ENCODE measurements at regions not wholly inside any gene's neighbourhood (a gene's known extent, or its start where the extent isn't known, plus 50 kb on each side); places are given as distances from the start of the nearest gene placed in this dataset.
"Not testable (repeated sequence)": the region's sequence is repeated elsewhere in the genome, so short reads cannot be mapped to it uniquely, and the experiment has no call there.

GRCh38 chr6:128704601-128705000 is 178.3 kb upstream of the LAMA2 start:
- DNase-seq (ENCODE audit: insufficient read length): no peak
- FAIRE-seq: no peak
- TF ChIP-seq TAF1 (IDR thresholded peaks at IDR 0.05; ENCODE audit: borderline replicate concordance, low read depth, low read length) (no peak), POLR2A (IDR thresholded peaks at IDR 0.05; ENCODE audit: low read depth, low read length) (no peak)

- not testable (repeated sequence) for FAIRE-seq; DNase-seq (ENCODE audit: insufficient read length)
Observed at GRCh38 chr6:128703794-128704193, 179.1 kb upstream of the LAMA2 start.

- FAIRE-seq (no peak), DNase-seq (ENCODE audit: insufficient read length) (no peak)
- TF ChIP-seq POLR2A (IDR thresholded peaks at IDR 0.05; ENCODE audit: low read depth, low read length): no peak
- TF ChIP-seq TAF1 (IDR thresholded peaks at IDR 0.05; ENCODE audit: borderline replicate concordance, low read depth, low read length): no peak
- no peak for TF ChIP-seq POLR2AphosphoS5 (IDR thresholded peaks at IDR 0.05; ENCODE audit: low read depth, low read length)
Observed at GRCh38 chr6:128696691-128697689, 176.6 kb upstream of the PTPRK start.

DNA sequence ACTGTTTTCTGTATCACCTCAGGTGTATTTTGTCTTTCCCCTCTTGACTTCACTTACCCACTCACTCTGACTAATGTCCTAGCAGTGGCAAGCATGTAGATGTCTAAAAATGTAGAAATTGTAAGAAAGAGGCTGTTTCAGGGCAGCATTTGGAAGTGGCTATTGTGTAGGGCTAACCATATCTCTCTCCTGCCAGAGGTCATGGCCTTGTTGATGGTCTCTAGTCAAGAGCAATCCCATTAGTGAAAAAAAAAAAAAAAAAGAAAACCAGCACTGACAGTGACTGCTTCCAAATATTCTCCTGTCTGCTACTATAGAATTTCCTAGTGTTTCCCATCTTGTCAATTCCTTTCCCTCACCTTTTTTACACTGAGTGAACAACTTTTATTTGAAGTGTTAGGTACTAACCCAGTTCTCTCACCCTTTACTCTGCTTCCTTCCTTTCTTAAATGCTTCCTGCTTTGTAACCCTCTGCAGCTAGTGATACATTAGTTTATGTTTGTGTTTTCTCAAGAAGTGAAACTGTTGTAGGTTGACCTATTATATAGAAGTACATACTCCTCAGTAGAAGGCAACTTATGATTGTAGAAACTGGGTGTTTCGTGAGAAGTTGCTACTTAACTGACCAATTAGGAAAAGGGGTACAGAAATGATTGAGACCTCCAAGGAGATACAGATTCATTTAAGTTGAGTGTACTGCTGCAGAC is 174.1 kb upstream of the PTPRK start:
- no peak for FAIRE-seq
- no peak for DNase-seq (ENCODE audit: insufficient read length)
- TF ChIP-seq TAF1 (IDR thresholded peaks at IDR 0.05; ENCODE audit: borderline replicate concordance, low read depth, low read length) (no peak), POLR2AphosphoS5 (IDR thresholded peaks at IDR 0.05; ENCODE audit: low read depth, low read length) (no peak), POLR2A (IDR thresholded peaks at IDR 0.05; ENCODE audit: low read depth, low read length) (no peak)

DNA sequence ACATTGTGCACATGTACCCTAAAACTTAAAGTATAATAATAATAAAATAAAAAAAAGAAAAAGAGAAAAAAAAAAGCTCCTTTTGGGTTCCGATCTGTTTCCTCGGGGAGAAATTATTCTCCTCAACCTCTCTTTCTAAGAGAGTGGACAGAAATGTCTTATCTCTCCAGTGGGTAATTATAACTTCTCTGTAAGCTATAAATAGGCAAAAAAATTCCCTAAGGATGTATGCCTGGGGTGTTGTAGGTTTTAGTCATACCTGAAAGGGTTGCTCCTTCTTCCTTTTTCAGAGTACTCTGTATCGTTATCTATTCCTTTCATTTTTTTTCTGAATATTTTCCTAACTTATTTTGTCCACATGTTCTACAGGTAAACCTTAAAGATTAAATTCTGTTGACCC is 169.7 kb upstream of the PTPRK start:
- no peak for DNase-seq (ENCODE audit: insufficient read length)
- no peak for FAIRE-seq
- TF ChIP-seq TAF1 (IDR thresholded peaks at IDR 0.05; ENCODE audit: borderline replicate concordance, low read depth, low read length): no peak
- no peak for TF ChIP-seq POLR2A (IDR thresholded peaks at IDR 0.05; ENCODE audit: low read depth, low read length)
- TF ChIP-seq POLR2AphosphoS5 (IDR thresholded peaks at IDR 0.05; ENCODE audit: low read depth, low read length): no peak

GRCh38 chr6:128686084-128686483 is 165.7 kb upstream of the PTPRK start:
- FAIRE-seq (no peak), DNase-seq (ENCODE audit: insufficient read length) (no peak)
- TF ChIP-seq TAF1 (IDR thresholded peaks at IDR 0.05; ENCODE audit: borderline replicate concordance, low read depth, low read length) (no peak), POLR2A (IDR thresholded peaks at IDR 0.05; ENCODE audit: low read depth, low read length) (no peak), POLR2AphosphoS5 (IDR thresholded peaks at IDR 0.05; ENCODE audit: low read depth, low read length) (no peak)

- no peak for TF ChIP-seq POLR2A (IDR thresholded peaks at IDR 0.05; ENCODE audit: low read depth, low read length)
- FAIRE-seq: no peak
Observed at GRCh38 chr6:128676456-128676855, 156.1 kb upstream of the PTPRK start.

DNA sequence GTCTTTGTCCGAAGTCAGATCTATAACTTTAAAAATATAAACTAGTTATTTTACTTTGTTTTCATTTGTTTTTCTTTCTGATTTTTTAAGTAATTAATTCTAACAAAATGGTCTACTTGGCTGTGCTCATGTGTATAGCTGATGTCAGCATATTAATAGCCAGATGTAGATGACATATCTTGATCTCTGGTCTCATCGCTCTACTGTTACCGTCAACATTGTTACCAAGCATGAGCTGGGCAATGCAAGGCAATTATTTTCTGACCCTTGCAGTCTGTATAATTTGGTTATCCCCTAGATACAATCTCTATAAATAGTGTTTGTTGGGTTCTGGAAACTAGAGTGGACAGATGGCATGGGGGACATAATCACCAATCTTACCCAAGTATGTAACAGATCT is 151.6 kb upstream of the PTPRK start:
- FAIRE-seq (no peak), DNase-seq (ENCODE audit: insufficient read length) (no peak)
- TF ChIP-seq POLR2AphosphoS5 (IDR thresholded peaks at IDR 0.05; ENCODE audit: low read depth, low read length) (no peak), POLR2A (IDR thresholded peaks at IDR 0.05; ENCODE audit: low read depth, low read length) (no peak), TAF1 (IDR thresholded peaks at IDR 0.05; ENCODE audit: borderline replicate concordance, low read depth, low read length) (no peak)

More at GRCh38 chr6:128676456-128676855, 156.1 kb upstream of the PTPRK start:
- no peak for DNase-seq (ENCODE audit: insufficient read length)

- FAIRE-seq (no peak), DNase-seq (ENCODE audit: insufficient read length) (no peak)
- TF ChIP-seq POLR2A (IDR thresholded peaks at IDR 0.05; ENCODE audit: low read depth, low read length) (no peak), TAF1 (IDR thresholded peaks at IDR 0.05; ENCODE audit: borderline replicate concordance, low read depth, low read length) (no peak), POLR2AphosphoS5 (IDR thresholded peaks at IDR 0.05; ENCODE audit: low read depth, low read length) (no peak)
Observed at GRCh38 chr6:128667339-128667858, 147.0 kb upstream of the PTPRK start.

- FAIRE-seq (no peak), DNase-seq (ENCODE audit: insufficient read length) (no peak)
- no peak for TF ChIP-seq TAF1 (IDR thresholded peaks at IDR 0.05; ENCODE audit: borderline replicate concordance, low read depth, low read length)
- TF ChIP-seq POLR2AphosphoS5 (IDR thresholded peaks at IDR 0.05; ENCODE audit: low read depth, low read length): no peak
- TF ChIP-seq POLR2A (IDR thresholded peaks at IDR 0.05; ENCODE audit: low read depth, low read length): no peak
Observed at GRCh38 chr6:128666405-128666804, 146.0 kb upstream of the PTPRK start.

DNA sequence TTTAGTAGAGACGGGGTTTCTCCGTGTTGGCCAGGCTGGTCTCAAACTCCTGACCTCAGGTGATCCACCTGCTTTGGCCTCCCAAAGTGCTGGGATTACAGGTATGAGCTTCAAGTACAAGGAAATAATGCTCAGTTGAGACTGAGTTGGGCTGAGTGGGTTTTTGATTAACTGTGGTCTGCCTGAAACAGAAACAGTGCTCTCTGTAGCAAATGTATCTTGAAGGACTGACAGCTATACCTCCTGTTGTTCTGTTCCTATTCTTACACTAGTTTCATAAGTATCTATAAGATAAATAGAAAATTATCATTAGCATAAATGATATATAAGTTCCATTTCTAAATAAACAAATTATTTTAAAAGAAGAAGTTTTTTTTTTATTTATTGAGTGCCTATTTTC is 142.8 kb upstream of the PTPRK start:
- no peak for FAIRE-seq
- no peak for DNase-seq (ENCODE audit: insufficient read length)
- no peak for TF ChIP-seq POLR2AphosphoS5 (IDR thresholded peaks at IDR 0.05; ENCODE audit: low read depth, low read length)
- no peak for TF ChIP-seq TAF1 (IDR thresholded peaks at IDR 0.05; ENCODE audit: borderline replicate concordance, low read depth, low read length)
- no peak for TF ChIP-seq POLR2A (IDR thresholded peaks at IDR 0.05; ENCODE audit: low read depth, low read length)
